GM12864 (cell line): ENCODE measurements at regions not wholly inside any gene's neighbourhood (a gene's known extent, or its start where the extent isn't known, plus 50 kb on each side); places are given as distances from the start of the nearest gene placed in this dataset.

Experiments
- DNase-seq: peaks from one replicate; pipeline ENCODE4 v3.0.0-alpha.2; 2011; ENCODE audit warnings: low read depth
- H3K4me3 ChIP-seq: 2 replicates; pipeline ENCODE4 v1.5.1; 2011; ENCODE audit warnings: mild to moderate bottlenecking, low read depth, low read length, control low read depth
- CTCF ChIP-seq: IDR thresholded peaks from 2 replicates; pipeline ENCODE4 v1.5.1; 2011; ENCODE audit warnings: low read depth, mild to moderate bottlenecking, moderate library complexity, low read length, control low read depth, inconsistent platforms; ENCODE audit errors: missing control alignments

GRCh38 chr7:26099236-26099635, 52.8 kb upstream of the NFE2L3 start:
- DNase-seq = no peak
- no peak overlapping the region for H3K4me3 ChIP-seq
- TF ChIP-seq CTCF = no peak

GRCh38 chr7:26100406-26101339, 51.3 kb upstream of the NFE2L3 start:
- peak overlapping the region; percentile 50 for H3K4me3 ChIP-seq
- DNase-seq = no peak
- TF ChIP-seq CTCF = no peak

GRCh38 chr7:26101361-26102151, 50.4 kb upstream of the NFE2L3 start:
- H3K4me3 ChIP-seq = peak overlapping the region; percentile 50
- TF ChIP-seq CTCF = no peak
- DNase-seq = no peak

- peak overlapping the region; percentile 50 for H3K4me3 ChIP-seq
- DNase-seq = no peak
- no peak for TF ChIP-seq CTCF
Observed at GRCh38 chr7:26102176-26102575, 49.8 kb upstream of the NFE2L3 start.
